BLaER1 treated with 17β-estradiol and CSF1 and Interleukin-3, amounts not matched to agents 10 nM and 100 nM (cell line): ENCODE measurements at regions not wholly inside any gene's neighbourhood (a gene's known extent, or its start where the extent isn't known, plus 50 kb on each side); places are given as distances from the start of the nearest gene placed in this dataset.
"Not testable (repeated sequence)": the region's sequence is repeated elsewhere in the genome, so short reads cannot be mapped to it uniquely, and the experiment has no call there.

ENCODE experiments used
- H3K27ac ChIP-seq, 11 experiments: shearing (Covaris generic); formaldehyde crosslinking; 2 replicates each; pipeline ENCODE4 v1.8.1; 2022
- H3K27me3 ChIP-seq, 11 experiments: shearing (Covaris generic); formaldehyde crosslinking; 2 replicates each; pipeline ENCODE4 v1.8.1; 2022
- H3K36me3 ChIP-seq, 11 experiments: shearing (Covaris generic); formaldehyde crosslinking; 2 replicates each; pipeline ENCODE4 v1.8.1; 2022
- H3K4me1 ChIP-seq, 10 experiments: shearing (Covaris generic); formaldehyde crosslinking; 2 replicates each; pipeline ENCODE4 v1.8.1; 2022
- H3K4me2 ChIP-seq, 11 experiments: shearing (Covaris generic); formaldehyde crosslinking; 2 replicates each; pipeline ENCODE4 v1.8.1; 2022
- H3K4me3 ChIP-seq, 10 experiments: shearing (Covaris generic); formaldehyde crosslinking; 2 replicates each; pipeline ENCODE4 v1.8.1; 2022
- H3K9ac ChIP-seq, 11 experiments: shearing (Covaris generic); formaldehyde crosslinking; 2 replicates each; pipeline ENCODE4 v1.8.1; 2022
- H3K9me3 ChIP-seq, 11 experiments: shearing (Covaris generic); formaldehyde crosslinking; replicated peaks in 1 of 11; 2 replicates each; pipeline ENCODE4 v1.8.1; 2022
- H4K20me1 ChIP-seq, 11 experiments: shearing (Covaris generic); formaldehyde crosslinking; 2 replicates each; pipeline ENCODE4 v1.8.1; 2022
- Cebpa-rat ChIP-seq, 11 experiments: shearing (Covaris generic); IDR thresholded peaks; 2 replicates each; pipeline ENCODE4 v1.8.1; 2022

DNA sequence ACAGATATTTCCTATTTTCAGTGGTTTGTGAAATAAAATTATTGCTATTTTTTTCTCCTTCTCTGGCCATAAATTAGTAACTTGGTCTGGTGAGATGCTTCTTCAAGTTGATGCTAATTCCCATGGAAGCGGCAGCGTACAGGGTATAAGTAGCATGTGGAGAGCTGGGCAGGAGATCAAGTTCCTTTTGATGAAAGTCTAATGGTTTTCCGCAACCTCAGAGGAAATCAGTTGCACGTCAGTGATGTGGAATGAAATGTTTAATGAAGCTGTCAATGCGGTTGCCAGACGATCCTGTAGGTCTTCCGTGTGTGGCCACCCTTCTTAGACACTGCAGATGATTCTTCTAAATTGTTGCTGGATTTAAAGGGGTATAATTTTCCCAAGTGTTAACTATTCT, 236.4 kb upstream of the GRM3 start:
- no peak overlapping the region for H3K9ac ChIP-seq
- TF ChIP-seq Cebpa-rat (IDR thresholded peaks at IDR 0.05), result no peak
- no peak overlapping the region for H3K4me2 ChIP-seq
- no peaks in the 10 kb centered on the region for H3K9me3 ChIP-seq
- H3K4me3 ChIP-seq, result no peak overlapping the region
- no peaks in the 10 kb centered on the region for H4K20me1 ChIP-seq
- no peaks in the 10 kb centered on the region for H3K27me3 ChIP-seq
- no peaks in the 10 kb centered on the region; a peak in 1 of 20 replicates for H3K4me1 ChIP-seq
- no peak overlapping the region for H3K27ac ChIP-seq
- H3K36me3 ChIP-seq, result no peaks in the 10 kb centered on the region

DNA sequence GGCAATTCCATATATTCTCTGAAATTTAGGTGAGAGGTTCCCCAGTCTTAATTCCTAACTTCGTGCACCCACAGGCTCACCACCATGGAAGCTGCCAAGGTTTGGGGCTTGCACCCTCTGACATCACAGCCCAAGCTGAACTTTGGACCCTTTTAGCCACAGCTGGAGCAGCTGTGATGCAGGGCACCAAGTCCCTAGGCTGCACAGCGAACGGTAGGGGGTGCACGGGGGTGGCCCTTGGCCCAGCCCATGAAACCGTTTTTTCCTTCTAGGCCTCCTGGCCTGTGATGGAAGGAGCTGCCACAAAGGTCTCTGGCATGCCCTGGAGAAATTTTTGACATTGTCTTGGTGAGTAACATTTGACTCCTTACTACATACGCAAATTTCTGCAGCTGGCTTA, 251.9 kb upstream of the GRM3 start:
- Histone ChIP-seq H3K4me2 (no peak overlapping the region), H3K27me3 (no peaks in the 10 kb centered on the region), H3K4me1 (no peaks in the 10 kb centered on the region), H3K27ac (no peak overlapping the region), H4K20me1 (no peaks in the 10 kb centered on the region), H3K9me3 (peaks cover 18 to 31% (median 23%) of the 10 kb centered on the region in 11 experiments), H3K4me3 (no peak overlapping the region), H3K36me3 (no peaks in the 10 kb centered on the region), H3K9ac (no peak overlapping the region)
- no peak for TF ChIP-seq Cebpa-rat (IDR thresholded peaks at IDR 0.05)

DNA sequence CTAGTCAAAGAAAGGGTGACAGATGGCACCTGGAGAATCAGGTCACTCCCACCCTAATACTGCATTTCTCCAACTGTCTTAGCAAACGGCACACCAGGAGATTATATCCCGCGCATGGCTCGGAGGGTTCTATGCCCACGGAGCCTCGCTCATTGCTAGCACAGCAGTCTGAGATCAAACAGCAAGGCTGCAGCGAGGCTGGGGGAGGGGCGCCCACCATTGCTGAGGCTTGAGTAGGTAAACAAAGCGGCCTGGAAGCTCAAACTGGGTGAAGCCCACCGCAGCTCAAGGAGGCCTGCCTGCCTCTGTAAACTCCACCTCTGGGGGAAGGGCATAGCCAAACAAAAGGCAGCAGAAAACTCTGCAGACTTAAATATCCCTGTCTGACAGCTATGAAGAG, 268.1 kb upstream of the GRM3 start:
- H3K9ac ChIP-seq, H3K9me3 ChIP-seq, H3K4me1 ChIP-seq, H3K36me3 ChIP-seq, H3K4me3 ChIP-seq, H3K27ac ChIP-seq, H3K27me3 ChIP-seq, H4K20me1 ChIP-seq, H3K4me2 ChIP-seq: not testable (repeated sequence)

DNA sequence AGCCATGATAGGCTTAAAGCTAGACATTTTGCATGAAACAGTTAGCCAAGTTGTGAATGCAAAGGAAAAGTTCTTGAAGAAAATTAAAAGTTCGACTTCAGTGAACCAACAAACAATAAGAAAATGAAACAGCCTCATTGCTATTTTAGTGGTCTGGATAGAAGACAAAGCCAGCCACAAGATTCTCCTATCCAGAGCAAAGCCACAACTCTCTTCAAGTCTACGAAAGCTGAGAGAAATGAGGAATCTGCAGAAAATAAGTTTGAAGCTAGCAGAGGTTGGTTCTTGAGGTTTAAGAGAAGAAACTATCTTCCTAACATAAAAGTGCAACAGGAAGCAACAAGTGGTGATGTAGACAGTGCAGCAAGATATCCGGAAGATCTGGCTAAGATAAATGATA, 271.4 kb upstream of the GRM3 start:
- Histone ChIP-seq H3K27ac (no peak overlapping the region), H3K27me3 (no peaks in the 10 kb centered on the region), H3K9me3 (no peaks in the 10 kb centered on the region), H3K4me2 (no peak overlapping the region), H3K4me1 (no peaks in the 10 kb centered on the region), H3K36me3 (no peaks in the 10 kb centered on the region), H3K9ac (no peak overlapping the region), H4K20me1 (no peaks in the 10 kb centered on the region), H3K4me3 (no peak overlapping the region)
- TF ChIP-seq Cebpa-rat (IDR thresholded peaks at IDR 0.05), result no peak

- Histone ChIP-seq H4K20me1 (no peaks in the 10 kb centered on the region), H3K27me3 (no peaks in the 10 kb centered on the region), H3K4me3 (no peak overlapping the region), H3K27ac (no peak overlapping the region), H3K9me3 (no peaks in the 10 kb centered on the region), H3K4me2 (no peak overlapping the region), H3K4me1 (peaks cover 0 to 12% (median 8%) of the 10 kb centered on the region in 10 experiments; a peak in 15 of 20 replicates), H3K36me3 (no peaks in the 10 kb centered on the region), H3K9ac (no peak overlapping the region)
- no peak for TF ChIP-seq Cebpa-rat (IDR thresholded peaks at IDR 0.05)
These were observed 276.8 kb upstream of the GRM3 start for GRCh38 chr7:86366946-86367345.

DNA sequence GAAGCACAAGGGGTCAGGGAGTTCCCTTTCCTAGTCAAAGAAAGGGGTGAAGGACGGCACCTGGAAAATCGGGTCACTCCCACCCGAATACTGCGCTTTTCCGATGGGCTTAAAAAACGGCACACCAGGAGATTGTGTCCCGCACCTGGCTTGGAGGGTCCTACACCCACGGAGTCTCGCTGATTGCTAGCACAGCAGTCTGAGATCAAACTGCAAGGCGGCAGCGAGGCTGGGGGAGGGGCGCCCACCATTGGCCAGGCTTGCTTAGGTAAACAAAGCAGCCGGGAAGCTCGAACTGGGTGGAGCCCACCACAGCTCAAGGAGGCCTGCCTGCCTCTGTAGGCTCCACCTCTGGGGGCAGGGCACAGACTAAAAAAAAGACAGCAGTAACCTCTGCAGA, 303.3 kb upstream of the GRM3 start:
- not testable (repeated sequence) for H3K9me3 ChIP-seq, H4K20me1 ChIP-seq, H3K36me3 ChIP-seq, H3K4me1 ChIP-seq, H3K27ac ChIP-seq, H3K9ac ChIP-seq, H3K4me3 ChIP-seq, H3K4me2 ChIP-seq, H3K27me3 ChIP-seq

DNA sequence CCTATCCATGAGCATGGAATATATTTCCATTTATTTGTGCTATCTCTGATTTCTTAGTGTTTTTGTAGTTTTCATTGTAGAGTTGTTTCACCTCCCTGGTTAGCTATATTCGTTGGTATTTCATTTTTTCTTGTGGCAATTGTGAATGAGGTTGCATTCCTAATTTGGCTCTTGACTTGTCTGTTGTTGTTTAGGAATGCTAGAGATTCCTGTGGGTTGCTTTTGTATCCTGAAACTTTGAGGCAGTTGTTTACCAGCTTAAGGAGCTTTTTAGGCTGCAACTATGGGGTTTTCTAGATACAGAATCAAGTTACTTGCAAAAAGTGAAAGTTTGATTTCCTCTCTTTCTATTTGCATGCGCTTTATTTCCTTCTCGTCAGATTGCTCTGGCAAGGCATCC, 304.7 kb upstream of the GRM3 start:
- TF ChIP-seq Cebpa-rat (IDR thresholded peaks at IDR 0.05), result no peak
- H3K36me3 ChIP-seq, result no peaks in the 10 kb centered on the region
- H3K4me2 ChIP-seq, result no peak overlapping the region
- no peak overlapping the region for H3K4me3 ChIP-seq
- no peak overlapping the region for H3K27ac ChIP-seq
- no peaks in the 10 kb centered on the region for H3K9me3 ChIP-seq
- no peaks in the 10 kb centered on the region for H4K20me1 ChIP-seq
- no peaks in the 10 kb centered on the region for H3K4me1 ChIP-seq
- no peak overlapping the region for H3K9ac ChIP-seq
- no peaks in the 10 kb centered on the region for H3K27me3 ChIP-seq

DNA sequence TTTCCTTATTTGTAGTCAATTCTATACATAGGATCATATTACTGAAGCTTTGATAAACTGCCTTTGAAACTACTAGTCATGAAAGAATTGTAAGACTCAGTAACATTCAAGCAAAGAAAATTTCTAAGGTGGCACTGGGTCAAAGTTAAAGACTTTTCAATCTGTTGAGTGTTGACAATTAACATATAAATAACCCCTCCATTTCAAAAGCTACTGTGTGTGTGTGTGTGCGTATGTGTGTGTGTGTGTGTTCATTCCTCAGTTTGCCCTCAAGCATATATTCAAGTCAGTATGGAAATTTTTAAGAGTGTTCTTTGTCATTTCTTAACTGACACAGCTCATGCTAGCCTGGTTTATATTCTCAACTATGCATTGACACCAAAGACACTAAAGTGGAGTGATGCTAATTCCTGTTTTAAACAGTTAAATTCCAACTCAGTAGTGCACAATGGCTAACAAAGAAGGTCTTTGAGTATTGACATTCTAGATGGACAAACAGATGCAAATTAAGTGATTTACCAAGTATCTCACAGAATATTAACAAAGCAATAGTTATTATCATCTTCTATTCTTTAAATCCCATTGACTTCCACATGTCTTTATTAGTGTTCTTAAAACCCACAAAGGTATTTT, 314.8 kb upstream of the GRM3 start:
- Histone ChIP-seq H3K27ac (no peak overlapping the region), H3K27me3 (no peaks in the 10 kb centered on the region), H3K9ac (no peak overlapping the region), H3K4me3 (no peak overlapping the region), H3K4me2 (no peak overlapping the region), H4K20me1 (no peaks in the 10 kb centered on the region), H3K9me3 (peaks cover 0 to 8% (median 0%) of the 10 kb centered on the region in 11 experiments; a peak in 6 of 22 replicates), H3K4me1 (no peaks in the 10 kb centered on the region), H3K36me3 (no peaks in the 10 kb centered on the region)
- TF ChIP-seq Cebpa-rat (IDR thresholded peaks at IDR 0.05), result no peak

DNA sequence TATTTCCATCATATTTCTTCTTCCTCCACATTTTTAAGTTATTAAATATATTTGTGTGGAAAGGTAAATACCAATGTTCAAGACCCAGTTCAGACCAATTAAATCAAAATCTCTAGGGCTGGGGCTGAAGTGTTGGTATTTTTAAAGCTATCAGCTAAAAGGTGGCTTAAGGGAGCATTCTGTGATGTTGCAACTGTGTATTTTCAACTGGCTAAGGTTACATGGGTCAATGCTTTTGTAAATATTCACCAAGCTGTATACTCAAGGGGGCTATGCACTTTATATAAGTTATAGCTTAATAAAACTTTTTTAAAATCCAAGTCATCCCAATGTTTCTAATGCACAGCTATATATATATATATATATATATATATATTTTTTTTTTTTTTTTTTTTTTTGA, 316.9 kb upstream of the GRM3 start:
- Histone ChIP-seq H3K36me3 (no peaks in the 10 kb centered on the region), H3K4me2 (no peak overlapping the region), H3K4me3 (no peak overlapping the region), H4K20me1 (no peaks in the 10 kb centered on the region), H3K9me3 (peaks cover 0 to 7% (median 0%) of the 10 kb centered on the region in 11 experiments; a peak in 6 of 22 replicates), H3K27me3 (no peaks in the 10 kb centered on the region), H3K27ac (no peak overlapping the region), H3K9ac (no peak overlapping the region), H3K4me1 (no peaks in the 10 kb centered on the region)
- no peak for TF ChIP-seq Cebpa-rat (IDR thresholded peaks at IDR 0.05)

- H3K9me3 ChIP-seq, result no peaks in the 10 kb centered on the region
- H3K27ac ChIP-seq, result no peak overlapping the region
- no peak overlapping the region for H3K9ac ChIP-seq
- H3K4me1 ChIP-seq, result peaks cover 0 to 7% (median 0%) of the 10 kb centered on the region in 10 experiments; a peak in 2 of 20 replicates
- no peaks in the 10 kb centered on the region for H4K20me1 ChIP-seq
- TF ChIP-seq Cebpa-rat (IDR thresholded peaks at IDR 0.05), result no peak
- no peaks in the 10 kb centered on the region for H3K36me3 ChIP-seq
- no peak overlapping the region for H3K4me2 ChIP-seq
- H3K27me3 ChIP-seq, result no peaks in the 10 kb centered on the region
- H3K4me3 ChIP-seq, result no peak overlapping the region
These were observed 322.8 kb upstream of the GRM3 start for GRCh38 chr7:86320889-86321288.
